Stimulated activated CD4-positive, alpha-beta T cell treated with anti-CD3 and anti-CD28 coated beads, Interleukin-1b, Interleukin-23, amount 100 ng/mL, for 1 hour (primary cell): ENCODE measurements at regions not wholly inside any gene's neighbourhood (a gene's known extent, or its start where the extent isn't known, plus 50 kb on each side); places are given as distances from the start of the nearest gene placed in this dataset.
A peak's percentile ranks its signal among the peaks of the same experiment; 100 is the strongest.
"Not testable (repeated sequence)": the region's sequence is repeated elsewhere in the genome, so short reads cannot be mapped to it uniquely, and the experiment has no call there.

Source experiments
- DNase-seq, 2 donors: peaks; one replicate each; pipeline ENCODE4 v3.0.0-alpha.2; 2020; ENCODE audit warnings: low read depth in 2 of 2

GRCh38 chr4:4037399-4038138 lies 189.2 kb downstream of the OTOP1 start:
- not testable (repeated sequence) for DNase-seq

DNA sequence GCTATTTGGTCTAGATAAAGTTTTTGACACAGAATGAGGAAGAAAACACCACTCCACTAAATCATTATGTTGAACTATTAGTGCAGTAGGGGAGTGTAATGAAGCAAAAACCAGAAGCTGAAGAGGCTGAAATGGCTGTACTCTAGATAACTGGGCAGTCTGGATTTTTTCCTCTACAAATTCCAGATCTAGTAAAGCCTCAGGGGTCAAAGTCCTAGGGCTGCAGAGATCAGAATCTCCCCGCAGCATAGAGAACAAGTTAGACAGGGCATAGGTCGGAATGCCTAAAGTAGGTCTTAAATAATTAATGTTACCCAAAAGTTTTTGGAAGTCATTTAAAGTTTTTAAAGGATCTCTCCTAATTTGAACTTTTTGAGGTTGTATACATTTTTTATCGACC lies 180.9 kb downstream of the OTOP1 start:
- not testable (repeated sequence) for DNase-seq

DNA sequence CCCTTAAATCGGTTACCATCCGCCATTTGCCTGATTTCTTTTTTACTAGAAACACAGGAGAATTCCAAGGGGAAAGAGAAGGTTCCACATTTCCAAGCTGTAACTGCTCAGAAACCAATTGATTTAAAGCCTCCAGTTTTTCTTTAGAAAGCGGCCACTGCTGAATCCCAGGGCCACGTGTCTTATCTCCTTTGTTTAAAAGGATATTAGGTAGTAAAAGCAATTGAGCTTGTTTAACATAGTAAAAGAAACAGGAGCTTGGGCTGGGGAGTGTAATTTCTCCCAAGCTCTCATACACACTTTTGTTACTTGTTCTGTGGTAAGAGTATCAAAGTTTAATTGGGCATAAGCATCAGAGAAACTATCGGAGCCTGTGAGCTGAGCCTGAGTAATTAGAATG lies 180.0 kb downstream of the OTOP1 start:
- DNase-seq = not testable (repeated sequence)

DNA sequence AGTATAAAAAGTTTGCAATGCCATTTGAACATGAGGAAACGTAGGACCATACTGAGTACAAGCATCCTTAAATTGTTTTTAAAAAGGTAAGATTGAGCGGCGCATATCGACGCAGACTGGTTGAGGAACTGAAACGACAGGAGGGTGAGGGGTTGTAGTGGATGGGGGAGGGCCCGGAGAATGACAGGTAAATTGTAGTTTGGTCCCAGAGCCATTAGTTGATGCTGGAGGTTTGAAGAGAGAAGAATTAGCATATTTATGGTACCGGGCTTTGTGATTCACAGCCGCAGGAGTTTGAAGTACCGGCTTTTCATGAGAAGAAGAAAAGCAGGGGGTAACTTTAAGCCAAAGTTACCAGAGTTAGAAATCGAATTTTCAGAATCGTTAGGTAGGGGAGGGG lies 179.5 kb downstream of the OTOP1 start:
- not testable (repeated sequence) for DNase-seq

DNA sequence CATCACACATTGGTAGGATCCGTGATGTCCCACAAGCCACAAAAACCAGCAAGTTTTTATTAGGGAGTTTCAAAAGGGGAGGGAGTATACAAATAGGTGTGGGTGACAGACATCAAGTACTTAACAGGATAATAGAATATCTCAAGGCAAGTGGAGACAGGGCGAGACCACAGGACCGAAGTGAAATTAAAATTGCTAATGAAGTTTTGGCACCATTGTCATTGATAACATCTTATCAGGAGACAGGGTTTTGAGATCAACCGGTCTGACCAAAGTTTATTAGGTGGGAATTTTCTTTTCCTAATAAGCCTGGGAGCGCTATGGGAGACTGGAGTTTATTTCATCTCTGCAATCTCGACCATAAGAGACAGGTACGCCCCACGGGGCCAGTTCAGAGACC lies 178.5 kb downstream of the OTOP1 start:
- DNase-seq = not testable (repeated sequence)

GRCh38 chr4:4050781-4051180 lies 175.9 kb downstream of the OTOP1 start:
- not testable (repeated sequence) for DNase-seq

- not testable (repeated sequence) for DNase-seq
Measured at GRCh38 chr4:4052933-4053332, 173.8 kb downstream of the OTOP1 start.

GRCh38 chr4:4057226-4057625 lies 169.5 kb downstream of the OTOP1 start:
- DNase-seq = not testable (repeated sequence)

DNA sequence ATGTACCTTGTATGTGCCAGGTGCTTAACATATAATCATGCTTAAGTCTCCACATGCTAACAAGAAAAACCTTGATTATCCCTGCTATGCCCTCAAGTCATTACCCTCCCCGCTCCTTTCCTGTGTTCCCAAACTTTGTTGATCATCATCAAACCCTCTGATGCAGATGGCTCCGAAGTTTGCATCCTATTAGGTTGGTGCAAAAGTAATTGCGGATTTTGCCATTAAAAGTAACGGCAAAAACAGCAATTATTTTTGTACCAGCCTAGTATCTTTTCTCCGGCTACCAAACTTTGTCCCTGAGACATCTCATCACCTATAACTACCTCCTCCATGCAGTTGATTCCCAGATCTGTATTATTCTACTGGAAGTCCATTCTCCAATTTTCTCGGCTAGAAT lies 142.6 kb downstream of the OTOP1 start:
- not testable (repeated sequence) for DNase-seq

- not testable (repeated sequence) for DNase-seq
Measured at GRCh38 chr4:4089716-4090419, 136.9 kb downstream of the OTOP1 start.

DNA sequence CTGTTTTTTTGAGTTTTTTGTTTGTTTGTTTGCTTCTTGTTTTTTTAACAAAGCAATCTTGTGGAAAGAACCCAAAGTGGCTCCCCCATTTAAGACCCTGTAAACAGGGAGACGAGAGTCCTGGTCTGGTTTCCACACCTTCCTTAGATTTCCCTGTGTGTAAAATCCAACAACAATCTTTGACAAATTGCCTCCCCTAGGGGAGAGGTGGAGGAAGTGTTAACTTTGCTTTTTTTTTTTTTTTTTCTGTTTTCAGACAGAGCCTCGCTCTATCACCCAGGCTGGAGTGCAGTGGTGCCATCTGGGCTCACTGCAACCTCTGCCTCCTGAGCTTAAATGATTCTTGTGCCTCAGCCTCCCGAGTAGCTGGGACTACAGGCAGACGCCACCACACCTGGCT lies 136.0 kb downstream of the OTOP1 start:
- not testable (repeated sequence) for DNase-seq

DNA sequence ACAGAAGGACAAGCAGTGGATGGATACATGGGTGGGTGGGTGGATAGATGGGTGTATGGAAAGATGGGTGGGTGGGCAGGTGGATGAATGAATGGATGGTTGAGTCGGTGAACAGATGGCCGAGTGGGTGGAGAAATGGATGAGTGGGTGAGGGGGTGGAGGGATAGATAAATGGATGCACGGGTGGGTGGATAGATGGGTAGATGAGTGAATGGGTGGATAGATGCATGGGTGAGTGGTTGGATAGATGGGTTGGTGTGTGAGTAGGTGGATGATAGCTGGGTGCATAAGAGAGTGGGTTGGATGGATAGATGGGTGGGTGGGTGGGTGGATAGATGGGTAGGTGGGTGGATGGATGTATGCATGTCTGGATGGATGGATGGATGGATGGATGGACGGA lies 134.6 kb downstream of the OTOP1 start:
- not testable (repeated sequence) for DNase-seq

DNA sequence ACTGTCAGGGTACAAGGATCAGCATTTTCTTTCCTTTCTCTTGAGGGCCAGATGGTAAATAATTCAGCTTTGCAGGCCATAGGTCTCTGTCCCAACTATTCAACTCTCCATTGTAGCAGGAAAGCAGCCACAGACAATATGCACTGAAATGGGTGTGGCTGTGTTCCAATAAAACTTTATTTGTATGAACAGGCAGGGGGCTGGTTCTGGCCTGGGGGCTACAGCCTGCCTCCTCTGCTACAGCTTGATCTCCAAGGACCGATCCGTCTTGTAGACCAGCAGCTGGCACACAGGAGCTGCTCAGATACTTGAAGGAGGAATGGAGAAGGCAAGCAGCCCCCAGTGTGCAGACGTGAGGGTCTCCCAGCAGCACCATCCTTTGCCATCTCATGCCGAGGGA lies 127.1 kb downstream of the OTOP1 start:
- not testable (repeated sequence) for DNase-seq

GRCh38 chr4:4106923-4107322 lies 119.8 kb downstream of the OTOP1 start:
- not testable (repeated sequence) for DNase-seq

- DNase-seq = peak; percentile 29 to 68
Measured at GRCh38 chr4:4107411-4108107, 119.2 kb downstream of the OTOP1 start.

DNA sequence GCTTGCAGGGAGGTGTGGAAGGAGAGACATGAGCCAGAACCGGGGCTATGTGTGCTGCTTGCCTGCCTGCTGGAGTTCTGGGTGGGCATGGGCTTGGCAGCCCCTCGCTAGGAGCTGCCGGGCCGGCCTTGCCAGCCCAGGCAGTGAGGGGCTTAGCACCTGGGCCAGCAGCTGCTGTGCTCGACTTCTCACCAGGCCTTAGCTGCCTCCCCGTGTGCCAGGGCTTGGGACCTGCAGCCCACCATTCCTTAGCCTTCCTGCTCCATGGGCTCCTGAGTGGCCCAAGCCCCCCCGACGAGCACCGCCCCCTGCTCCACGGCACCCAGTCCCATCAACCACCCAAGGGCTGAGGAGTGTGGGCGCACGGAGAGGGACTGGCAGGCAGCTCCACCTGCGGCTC lies 111.3 kb downstream of the OTOP1 start:
- not testable (repeated sequence) for DNase-seq

GRCh38 chr4:4116901-4117300 lies 109.8 kb downstream of the OTOP1 start:
- DNase-seq = not testable (repeated sequence)

GRCh38 chr4:4134368-4134767 lies 92.4 kb downstream of the OTOP1 start:
- not testable (repeated sequence) for DNase-seq

DNA sequence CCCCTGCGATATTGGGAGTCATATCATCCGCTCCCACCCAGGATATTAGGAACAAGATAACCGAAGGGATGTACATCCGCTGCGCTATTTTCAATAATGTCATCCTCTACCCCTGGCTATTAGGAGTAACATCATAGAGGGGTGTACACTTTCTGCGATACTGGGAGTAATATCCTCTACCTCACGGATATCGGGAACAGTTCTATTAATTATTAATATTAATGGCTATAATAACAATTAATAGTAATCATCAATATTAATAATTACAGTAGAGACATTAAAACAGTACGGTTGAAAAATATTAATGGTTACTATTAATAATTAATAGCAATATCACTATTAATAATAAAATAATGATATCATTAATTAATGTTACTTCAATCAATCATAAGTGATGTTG lies 90.1 kb downstream of the OTOP1 start:
- not testable (repeated sequence) for DNase-seq
